K562 (cell line): ENCODE measurements at regions not wholly inside any gene's neighbourhood (a gene's known extent, or its start where the extent isn't known, plus 50 kb on each side); places are given as distances from the start of the nearest gene placed in this dataset.

Experiments used
- HEY1 ChIP-seq: fragments of 250-450 bp; sonication (Bioruptor Pico); IDR thresholded peaks from 2 replicates; pipeline ENCODE4 v1.5.0; 2020; ENCODE audit warnings: mild to moderate bottlenecking, moderate library complexity, borderline replicate concordance
- SREBF2 ChIP-seq: sonication (generic); formaldehyde crosslinking; IDR thresholded peaks from 2 replicates; pipeline ENCODE4 v1.4.0; 2020; ENCODE audit warnings: mild to moderate bottlenecking, missing genetic modification reagents

DNA sequence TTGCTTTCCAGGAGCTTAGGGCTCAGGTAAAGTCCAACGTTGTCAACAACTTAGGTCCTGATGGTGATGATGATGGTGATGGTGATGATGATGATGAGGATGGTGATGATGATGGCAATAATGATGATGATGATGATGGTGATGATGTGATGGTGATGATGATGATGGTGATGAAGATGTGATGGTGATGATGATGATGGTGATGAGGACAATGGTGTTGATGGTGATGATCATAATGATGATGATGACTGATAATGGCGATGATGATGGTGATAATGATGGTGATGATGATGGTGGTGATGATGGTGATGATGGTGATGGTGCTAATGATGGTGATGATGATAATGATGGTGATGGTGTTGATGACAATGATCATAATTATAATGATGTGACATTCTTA is 750.2 kb downstream of the TBC1D22A start:
- no peak for TF ChIP-seq HEY1
- no peak for TF ChIP-seq SREBF2 (CRISPR knock-in tag)
